Activated CD8-positive, alpha-beta memory T cell treated with anti-CD3 and anti-CD28 coated beads, Interleukin-2, amount 10 ng/mL, durations not matched to agents 7 days and 5 days (primary cell): ENCODE measurements at regions not wholly inside any gene's neighbourhood (a gene's known extent, or its start where the extent isn't known, plus 50 kb on each side); places are given as distances from the start of the nearest gene placed in this dataset.

Experiments used
- ATAC-seq: fragments of 150-1000 bp; cut with Tn5 transposase; one replicate; pipeline ENCODE4 v1.10.0; 2021; ENCODE audit warnings: moderate library complexity
- CTCF ChIA-PET: fragments of 350-600 bp; sonication (Branson Sonifier 250); formaldehyde crosslinking; loops from one replicate; lab custom pipeline; 2021; ENCODE audit warnings: antibody characterized with exemption; lab: Charles Lee
- DNase-seq: peaks from one replicate; pipeline ENCODE4 v3.0.0-alpha.2; 2020
- H3K27ac Mint-ChIP-seq: one replicate; pipeline ENCODE4 v1.8.0; 2021; ENCODE audit warnings: mild to moderate bottlenecking, mixed read lengths
- H3K27me3 Mint-ChIP-seq: one replicate; pipeline ENCODE4 v1.8.0; 2021; ENCODE audit warnings: mixed read lengths
- H3K36me3 Mint-ChIP-seq: one replicate; pipeline ENCODE4 v1.8.0; 2021; ENCODE audit warnings: mild to moderate bottlenecking, mixed read lengths
- H3K4me1 Mint-ChIP-seq: one replicate; pipeline ENCODE4 v1.8.0; 2021; ENCODE audit warnings: mixed read lengths
- H3K4me3 Mint-ChIP-seq: one replicate; pipeline ENCODE4 v1.8.0; 2021; ENCODE audit warnings: mild to moderate bottlenecking, moderate library complexity, mixed read lengths
- H3K9me3 Mint-ChIP-seq: one replicate; pipeline ENCODE4 v1.8.0; 2022; ENCODE audit warnings: low read depth, mixed read lengths

DNA sequence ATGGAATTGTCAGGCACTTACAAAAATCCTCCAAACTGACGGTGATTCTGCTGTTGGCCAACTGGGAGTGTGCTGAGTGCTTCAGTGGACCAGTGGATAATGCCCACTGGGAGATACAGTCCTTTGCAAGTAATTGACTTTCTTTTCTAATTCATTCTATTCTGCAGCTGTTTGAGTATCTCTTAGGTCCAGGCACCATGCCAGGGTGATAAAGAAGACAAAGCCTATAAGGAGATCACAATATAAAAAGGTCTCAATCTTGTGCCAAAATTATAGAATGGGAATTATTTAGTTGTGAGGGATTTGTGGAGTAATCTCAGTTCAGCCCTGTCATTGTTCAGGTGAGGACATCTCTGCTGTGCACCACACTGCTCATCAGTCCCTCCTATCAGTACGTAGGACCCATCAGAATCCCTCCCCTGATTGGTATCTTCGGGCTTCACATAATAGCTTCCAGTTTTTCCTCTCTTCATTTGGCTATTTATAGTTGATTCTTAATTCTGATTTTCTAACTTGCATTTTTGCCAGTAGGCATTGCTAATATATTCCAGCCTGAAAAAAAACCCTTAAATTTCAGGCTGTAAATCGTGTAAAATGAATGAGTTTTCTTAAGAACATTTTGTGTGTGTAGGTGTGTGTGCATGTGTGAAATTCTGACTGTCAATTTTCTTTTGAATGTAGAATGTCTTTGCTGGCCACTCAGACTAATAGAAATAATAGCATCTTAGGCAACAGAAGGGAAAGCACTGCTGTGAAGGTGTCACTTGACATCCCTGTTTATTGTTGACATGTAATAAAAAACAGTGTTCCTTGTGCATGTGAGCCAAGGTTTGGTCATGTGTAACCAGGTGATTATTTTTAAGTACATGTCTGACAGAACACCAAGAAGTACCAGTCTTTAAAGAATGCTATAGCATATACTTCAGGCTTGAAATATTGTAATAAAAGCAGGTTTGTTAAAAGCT, 457.6 kb upstream of the RGS6 start:
- no peak overlapping the region for H3K27ac Mint-ChIP-seq
- H3K36me3 Mint-ChIP-seq: peaks cover 14% of the 10 kb centered on the region
- CTCF ChIA-PET: interaction anchor here (1.5 kb wide), 1 partner anchor 25 kb away, joined by 3 read pairs; no protein-coding TSS in a partner anchor
- no peak overlapping the region for H3K4me3 Mint-ChIP-seq
- peaks cover 54% of the 10 kb centered on the region for H3K4me1 Mint-ChIP-seq
- ATAC-seq (no peak), DNase-seq (no peak)
- H3K9me3 Mint-ChIP-seq: no peaks in the 10 kb centered on the region
- H3K27me3 Mint-ChIP-seq: no peaks in the 10 kb centered on the region

DNA sequence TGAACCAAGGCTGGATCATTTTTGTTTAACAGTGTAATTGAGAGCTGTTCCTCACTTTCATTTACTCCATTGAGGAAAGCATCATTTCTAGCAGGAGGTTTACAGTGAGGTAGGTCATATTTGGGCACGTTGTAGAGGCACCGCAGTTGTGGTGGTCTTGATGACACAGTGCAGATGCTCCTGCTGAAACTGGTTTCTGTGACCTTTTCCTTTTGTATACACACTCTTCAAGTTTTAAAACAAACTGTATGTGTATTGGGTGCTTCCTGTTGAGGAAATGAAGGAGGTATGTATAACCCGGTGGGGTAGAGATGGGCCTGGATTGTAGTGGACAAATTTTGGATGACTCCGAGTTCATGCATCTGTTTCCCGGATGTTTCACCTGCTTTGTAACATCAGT, 456.3 kb upstream of the RGS6 start:
- Mint-ChIP-seq H3K27ac (peak overlapping the region; percentile 26), H3K4me1 (peaks cover 46% of the 10 kb centered on the region), H3K9me3 (no peaks in the 10 kb centered on the region), H3K36me3 (peaks cover 14% of the 10 kb centered on the region), H3K27me3 (no peaks in the 10 kb centered on the region), H3K4me3 (no peak overlapping the region)
- ATAC-seq: peak; percentile 74
- CTCF ChIA-PET: no interaction called here
- peak; percentile 64 for DNase-seq

DNA sequence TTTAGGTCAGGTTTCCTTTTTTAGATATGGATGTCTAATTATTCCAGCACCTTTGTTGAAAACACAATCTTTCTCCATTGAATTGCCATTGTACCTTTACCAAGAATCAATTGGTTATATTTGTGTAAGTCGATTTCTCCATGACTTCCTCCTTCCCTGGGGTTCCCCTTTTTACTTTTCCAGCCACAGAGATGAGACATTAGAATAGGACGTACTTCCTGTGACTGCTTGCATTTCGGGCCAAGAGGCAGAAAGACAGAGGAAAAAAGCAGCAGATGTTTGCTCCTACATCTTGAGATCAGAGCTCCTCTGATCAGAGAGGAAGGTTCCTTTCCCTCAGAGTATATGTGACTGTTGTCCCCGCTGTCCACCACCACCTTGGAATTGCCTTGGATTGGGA, 453.7 kb upstream of the RGS6 start:
- H3K4me3 Mint-ChIP-seq: no peak overlapping the region
- ATAC-seq (no peak), DNase-seq (no peak)
- peak overlapping the region; percentile 4 for H3K27ac Mint-ChIP-seq
- peaks cover 13% of the 10 kb centered on the region for H3K36me3 Mint-ChIP-seq
- CTCF ChIA-PET: no interaction called here
- H3K4me1 Mint-ChIP-seq: peaks cover 33% of the 10 kb centered on the region
- H3K9me3 Mint-ChIP-seq: no peaks in the 10 kb centered on the region
- no peaks in the 10 kb centered on the region for H3K27me3 Mint-ChIP-seq

DNA sequence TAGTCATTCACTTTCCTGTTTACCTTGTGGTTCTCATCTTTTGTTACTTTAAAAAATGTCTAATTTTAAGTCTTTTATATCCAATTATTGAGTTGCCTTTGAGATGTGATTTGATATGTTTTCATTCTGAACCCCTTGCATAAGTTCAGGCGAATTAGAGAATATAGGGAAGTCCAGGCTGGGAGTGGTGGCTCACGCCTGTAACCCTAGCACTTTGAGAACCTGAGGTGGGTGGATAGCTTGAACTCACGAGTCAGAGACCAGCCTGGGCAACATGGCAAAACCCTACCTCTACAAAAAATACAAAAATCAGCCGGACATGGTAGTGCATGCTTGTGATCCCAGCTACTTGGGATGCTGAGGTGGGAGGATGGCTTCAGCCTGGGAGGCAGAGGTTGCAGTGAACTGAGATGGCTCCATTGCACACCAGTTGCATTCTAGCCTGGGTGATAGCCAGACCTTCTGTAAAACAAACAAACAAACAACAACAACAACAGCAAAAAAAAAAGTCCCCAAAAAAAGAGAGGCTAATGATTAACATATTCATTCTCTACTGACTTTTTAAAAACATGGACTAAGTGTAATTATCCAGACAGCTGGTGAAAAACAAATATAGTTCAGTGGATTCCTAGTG, 451.1 kb upstream of the RGS6 start:
- no peaks in the 10 kb centered on the region for H3K9me3 Mint-ChIP-seq
- peaks cover 18% of the 10 kb centered on the region for H3K4me1 Mint-ChIP-seq
- no peak for DNase-seq
- H3K27ac Mint-ChIP-seq: no peak overlapping the region
- CTCF ChIA-PET: no interaction called here
- H3K4me3 Mint-ChIP-seq: no peak overlapping the region
- H3K27me3 Mint-ChIP-seq: no peaks in the 10 kb centered on the region
- peaks cover 12% of the 10 kb centered on the region for H3K36me3 Mint-ChIP-seq
- ATAC-seq: no peak

DNA sequence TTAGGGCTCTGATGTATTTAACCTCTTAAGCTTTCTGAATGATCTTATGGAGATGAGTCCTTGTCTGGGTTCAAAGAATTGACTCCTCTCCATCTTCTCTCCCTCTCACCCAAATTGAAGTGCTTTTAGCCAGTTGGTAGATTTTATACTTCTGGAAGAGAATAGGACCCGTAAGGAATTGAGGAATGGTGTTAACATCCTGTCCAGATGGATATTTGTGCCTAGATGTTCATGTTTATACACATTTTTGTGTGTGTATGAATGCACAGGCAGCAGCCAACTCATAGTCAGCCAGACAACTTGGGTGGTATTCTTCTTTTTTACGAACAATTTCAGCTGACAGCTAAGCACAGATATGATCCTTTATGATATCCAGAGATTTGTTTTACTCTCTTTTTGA, 449.6 kb upstream of the RGS6 start:
- Mint-ChIP-seq H3K4me3 (no peak overlapping the region), H3K27me3 (no peaks in the 10 kb centered on the region), H3K4me1 (peaks cover 19% of the 10 kb centered on the region), H3K9me3 (no peaks in the 10 kb centered on the region), H3K27ac (no peak overlapping the region), H3K36me3 (peaks cover 14% of the 10 kb centered on the region)
- no peak for DNase-seq
- no peak for ATAC-seq
- CTCF ChIA-PET: no interaction called here

DNA sequence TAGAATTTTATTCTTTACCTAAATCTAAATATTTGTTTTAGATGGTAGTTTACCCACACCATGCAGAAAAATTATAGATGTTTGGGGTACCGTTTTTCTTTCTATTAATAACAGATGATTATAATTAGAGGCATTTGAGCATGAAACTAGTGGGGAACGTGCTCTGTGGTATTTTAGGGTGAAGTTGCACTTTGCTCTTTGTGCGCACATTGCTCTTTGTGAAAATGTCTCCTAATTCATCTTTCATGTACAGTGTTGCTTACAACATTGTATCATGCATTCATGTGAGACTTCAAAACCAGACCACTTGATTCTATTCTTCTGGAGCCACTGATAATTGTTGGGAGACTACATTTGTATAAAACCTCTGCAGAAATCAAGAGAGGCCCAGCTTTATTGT, 449.1 kb upstream of the RGS6 start:
- no peak overlapping the region for H3K27ac Mint-ChIP-seq

DNA sequence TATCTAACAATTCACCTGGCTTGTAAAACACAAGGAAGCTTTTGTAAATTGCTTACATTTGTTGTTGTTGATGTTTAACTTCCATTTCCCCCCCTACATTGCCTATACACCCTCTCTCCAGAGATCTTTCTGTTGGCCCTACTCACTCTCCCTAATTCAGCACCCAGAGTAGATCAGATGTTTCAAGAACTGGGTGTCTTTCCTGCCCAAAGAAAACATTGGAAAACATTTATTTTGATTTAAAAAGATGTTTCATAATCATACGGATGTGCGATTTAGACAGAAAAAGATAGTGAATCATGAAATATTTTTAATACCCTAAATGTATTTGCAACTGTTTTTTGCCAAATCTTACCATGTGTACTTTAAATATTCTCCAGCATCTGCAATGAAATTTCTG, 446.4 kb upstream of the RGS6 start:
- Mint-ChIP-seq H3K9me3 (no peaks in the 10 kb centered on the region), H3K27ac (no peak overlapping the region), H3K27me3 (no peaks in the 10 kb centered on the region), H3K4me1 (peaks cover 10% of the 10 kb centered on the region), H3K36me3 (peaks cover 15% of the 10 kb centered on the region), H3K4me3 (no peak overlapping the region)
- no peak for ATAC-seq
- CTCF ChIA-PET: no interaction called here
- DNase-seq: no peak

More for the DNA sequence above, 449.1 kb upstream of the RGS6 start:
- Mint-ChIP-seq H3K27me3 (no peaks in the 10 kb centered on the region), H3K4me3 (no peak overlapping the region), H3K9me3 (no peaks in the 10 kb centered on the region), H3K36me3 (peaks cover 15% of the 10 kb centered on the region), H3K4me1 (peaks cover 18% of the 10 kb centered on the region)
- DNase-seq (no peak), ATAC-seq (no peak)
- CTCF ChIA-PET: no interaction called here

DNA sequence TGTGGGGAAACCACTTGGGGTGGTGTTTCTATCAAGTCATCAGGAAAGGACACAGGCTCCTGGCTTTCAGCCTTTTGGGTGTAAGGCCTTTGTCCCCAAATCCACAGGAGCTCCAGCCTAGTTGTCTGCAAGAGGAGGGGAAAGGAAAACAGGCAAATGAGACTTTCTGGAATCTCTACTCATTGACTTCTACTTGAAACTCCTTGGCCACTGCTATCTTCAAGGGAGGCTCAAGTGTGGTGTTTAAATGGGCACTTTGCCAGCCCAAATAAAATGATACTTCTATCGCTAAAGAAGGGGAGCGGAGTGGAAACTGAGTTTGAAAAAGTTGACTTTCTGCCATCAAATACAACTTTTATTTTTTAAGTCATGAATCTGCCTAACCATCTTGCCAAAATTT, 445.9 kb upstream of the RGS6 start:
- CTCF ChIA-PET: no interaction called here
- DNase-seq (no peak), ATAC-seq (no peak)
- Mint-ChIP-seq H3K4me1 (peaks cover 13% of the 10 kb centered on the region), H3K4me3 (no peak overlapping the region), H3K36me3 (peaks cover 17% of the 10 kb centered on the region), H3K9me3 (no peaks in the 10 kb centered on the region), H3K27me3 (no peaks in the 10 kb centered on the region), H3K27ac (no peak overlapping the region)

DNA sequence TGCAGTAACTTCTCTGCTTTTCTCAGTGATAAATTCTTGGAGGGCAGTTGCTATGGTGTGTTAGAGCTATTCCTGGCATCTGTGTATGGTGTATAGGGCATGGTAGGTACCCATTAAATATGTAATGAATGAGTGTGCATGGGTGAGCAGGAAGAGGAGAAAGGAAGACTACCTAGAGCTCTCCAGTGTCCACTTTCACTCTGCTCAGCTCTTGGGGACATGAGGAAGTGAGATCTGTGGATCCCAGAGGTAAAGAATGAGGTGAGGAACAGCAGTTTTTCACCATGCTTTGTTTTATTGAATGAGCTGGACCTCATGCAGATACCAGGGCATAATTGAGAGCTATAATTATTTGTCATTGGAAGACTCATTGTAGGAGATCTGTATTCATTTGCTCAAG, 444.8 kb upstream of the RGS6 start:
- Mint-ChIP-seq H3K27me3 (no peaks in the 10 kb centered on the region), H3K4me3 (no peak overlapping the region), H3K27ac (no peak overlapping the region), H3K4me1 (peaks cover 15% of the 10 kb centered on the region), H3K9me3 (no peaks in the 10 kb centered on the region), H3K36me3 (peaks cover 20% of the 10 kb centered on the region)
- no peak for ATAC-seq
- CTCF ChIA-PET: no interaction called here
- DNase-seq: no peak

DNA sequence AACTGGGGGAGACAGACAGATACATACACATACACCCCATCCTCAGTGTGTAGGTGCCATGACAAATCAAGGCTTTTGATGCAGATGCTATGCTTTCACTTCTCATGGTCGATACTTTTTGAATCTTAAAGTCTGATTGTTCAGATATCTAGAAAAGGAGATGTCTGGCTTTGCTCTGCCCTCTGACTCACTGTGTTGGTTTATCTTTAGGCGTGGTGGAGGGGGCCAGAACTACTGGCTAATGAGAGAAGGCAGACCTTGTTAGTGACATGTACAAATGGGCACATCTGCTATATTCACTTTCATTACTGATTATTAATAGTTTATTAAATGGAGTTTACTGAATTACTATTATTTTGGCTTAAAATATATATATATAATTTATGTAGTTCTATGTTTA, 444.3 kb upstream of the RGS6 start:
- H3K36me3 Mint-ChIP-seq: peaks cover 20% of the 10 kb centered on the region
- CTCF ChIA-PET: no interaction called here
- no peak overlapping the region for H3K27ac Mint-ChIP-seq
- H3K27me3 Mint-ChIP-seq: no peaks in the 10 kb centered on the region
- ATAC-seq: no peak
- H3K4me1 Mint-ChIP-seq: peaks cover 15% of the 10 kb centered on the region
- no peaks in the 10 kb centered on the region for H3K9me3 Mint-ChIP-seq
- no peak for DNase-seq
- H3K4me3 Mint-ChIP-seq: no peak overlapping the region

DNA sequence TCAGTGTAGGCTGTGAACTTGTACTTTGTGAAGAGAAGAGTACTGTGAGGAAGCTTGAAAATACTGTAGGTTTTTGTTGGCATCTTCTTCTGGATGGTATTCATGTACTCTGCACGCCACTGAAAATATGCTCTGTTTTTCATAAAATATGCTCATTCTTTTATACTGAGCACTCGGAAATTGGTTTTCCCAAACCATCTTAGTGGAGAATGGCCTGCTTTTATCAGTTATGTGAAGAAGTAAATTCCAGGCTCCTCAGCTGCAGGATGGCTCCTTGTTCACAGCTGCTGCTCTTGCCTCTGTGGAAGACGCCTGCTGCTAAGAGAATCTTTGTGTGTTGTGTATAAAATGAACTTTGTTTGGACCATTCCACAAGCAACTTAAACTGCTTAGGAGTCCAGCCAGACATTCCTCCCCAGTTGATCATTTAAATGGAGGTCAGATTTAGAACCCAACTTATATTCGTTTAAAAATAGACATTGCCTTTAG, 443.5 kb upstream of the RGS6 start:
- Mint-ChIP-seq H3K36me3 (peaks cover 16% of the 10 kb centered on the region), H3K27me3 (no peaks in the 10 kb centered on the region), H3K27ac (no peak overlapping the region), H3K4me1 (peaks cover 15% of the 10 kb centered on the region), H3K9me3 (no peaks in the 10 kb centered on the region), H3K4me3 (no peak overlapping the region)
- DNase-seq (no peak), ATAC-seq (no peak)
- CTCF ChIA-PET: no interaction called here

DNA sequence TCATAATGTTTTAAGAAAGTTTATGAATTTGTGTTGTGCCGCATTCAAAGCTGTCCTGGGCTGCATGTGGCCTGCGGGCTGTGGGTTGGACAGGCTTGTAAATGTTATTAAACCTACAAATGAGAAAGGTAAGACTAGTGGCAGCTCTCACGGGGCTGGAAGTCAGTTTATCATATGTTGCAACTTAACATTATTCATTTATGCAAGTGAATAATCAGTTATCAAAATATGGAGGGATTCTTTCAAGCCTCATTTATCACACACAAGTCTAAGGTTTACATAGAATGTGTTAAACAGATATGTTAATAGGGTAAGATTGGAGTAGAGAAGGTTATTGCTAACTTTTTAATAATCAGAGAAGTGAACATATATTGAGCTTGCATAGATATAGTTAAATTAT, 442.5 kb upstream of the RGS6 start:
- ATAC-seq: no peak

DNA sequence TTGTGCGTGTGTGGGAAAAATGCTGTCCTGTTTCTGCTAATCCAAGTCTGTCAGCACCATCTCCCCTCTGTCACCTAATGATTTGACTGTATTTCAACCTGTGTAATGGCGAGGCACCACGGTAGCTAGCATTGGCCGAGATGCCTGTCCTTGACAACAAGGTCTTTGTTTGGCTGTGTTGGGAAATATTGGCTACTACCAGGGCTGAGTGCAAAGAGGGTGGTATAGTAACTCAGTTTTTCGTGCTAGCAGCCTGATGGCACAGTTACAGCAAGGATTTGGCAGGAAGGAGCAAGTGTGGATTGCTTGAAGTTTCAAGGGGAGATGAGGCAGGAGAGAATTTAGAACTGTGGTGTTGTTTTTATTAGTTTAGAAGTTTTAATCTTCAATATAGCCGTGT, 440.3 kb upstream of the RGS6 start:
- H3K9me3 Mint-ChIP-seq: peaks cover 6% of the 10 kb centered on the region
- no peak overlapping the region for H3K27ac Mint-ChIP-seq
- H3K36me3 Mint-ChIP-seq: peaks cover 26% of the 10 kb centered on the region
- H3K4me1 Mint-ChIP-seq: peaks cover 17% of the 10 kb centered on the region
- CTCF ChIA-PET: no interaction called here
- no peaks in the 10 kb centered on the region for H3K27me3 Mint-ChIP-seq
- no peak for DNase-seq
- no peak overlapping the region for H3K4me3 Mint-ChIP-seq
- no peak for ATAC-seq

More for the DNA sequence above, 442.5 kb upstream of the RGS6 start:
- no peak for DNase-seq
- H3K4me1 Mint-ChIP-seq: peaks cover 15% of the 10 kb centered on the region
- no peaks in the 10 kb centered on the region for H3K27me3 Mint-ChIP-seq
- no peaks in the 10 kb centered on the region for H3K9me3 Mint-ChIP-seq
- CTCF ChIA-PET: no interaction called here
- peaks cover 14% of the 10 kb centered on the region for H3K36me3 Mint-ChIP-seq
- no peak overlapping the region for H3K27ac Mint-ChIP-seq
- no peak overlapping the region for H3K4me3 Mint-ChIP-seq

DNA sequence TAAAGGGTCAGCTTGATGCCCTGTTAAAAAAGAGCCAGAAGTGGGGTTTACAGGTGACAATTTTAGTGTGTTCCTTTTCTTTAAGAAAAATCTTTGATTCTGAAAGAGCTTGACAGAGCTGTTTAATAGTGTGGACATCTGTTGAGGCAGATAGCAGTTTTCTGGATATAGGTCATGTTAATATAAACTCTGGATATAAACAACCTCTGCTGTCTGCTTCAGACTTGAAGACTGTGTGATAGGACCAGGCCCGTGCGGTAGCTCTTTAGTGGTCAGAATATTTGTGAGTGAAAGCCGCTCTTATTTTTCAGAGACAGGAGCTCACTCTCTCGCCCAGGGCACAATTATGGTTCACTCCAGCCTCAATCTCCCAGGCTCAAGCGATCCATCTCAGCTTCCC, 439.9 kb upstream of the RGS6 start:
- Mint-ChIP-seq H3K27ac (no peak overlapping the region), H3K4me1 (peaks cover 16% of the 10 kb centered on the region), H3K36me3 (peaks cover 25% of the 10 kb centered on the region), H3K4me3 (no peak overlapping the region), H3K27me3 (no peaks in the 10 kb centered on the region), H3K9me3 (peaks cover 6% of the 10 kb centered on the region)
- no peak for ATAC-seq
- DNase-seq: no peak
- CTCF ChIA-PET: no interaction called here
